Hematopoietic multipotent progenitor cell treated with erythropoietin and hydrocortisone succinate and interleukin-3 and kit ligand, for 15 days (in vitro differentiated cells): ENCODE measurements at regions not wholly inside any gene's neighbourhood (a gene's known extent, or its start where the extent isn't known, plus 50 kb on each side); places are given as distances from the start of the nearest gene placed in this dataset.
"Not testable (repeated sequence)": the region's sequence is repeated elsewhere in the genome, so short reads cannot be mapped to it uniquely, and the experiment has no call there.

Experiments used
- DNase-seq: peaks from one replicate; pipeline ENCODE4 v3.0.0-alpha.2; 2015; ENCODE audit warnings: low spot score

- not testable (repeated sequence) for DNase-seq
Observed at GRCh38 chr15:84547150-84547549, 53.7 kb upstream of the ZSCAN2 start.

- not testable (repeated sequence) for DNase-seq
Observed at GRCh38 chr15:84550503-84550902, 50.3 kb upstream of the ZSCAN2 start.
